ENCODE measurements at regions not wholly inside any gene's neighbourhood (a gene's known extent, or its start where the extent isn't known, plus 50 kb on each side); places are given as distances from the start of the nearest gene placed in this dataset.

DNA sequence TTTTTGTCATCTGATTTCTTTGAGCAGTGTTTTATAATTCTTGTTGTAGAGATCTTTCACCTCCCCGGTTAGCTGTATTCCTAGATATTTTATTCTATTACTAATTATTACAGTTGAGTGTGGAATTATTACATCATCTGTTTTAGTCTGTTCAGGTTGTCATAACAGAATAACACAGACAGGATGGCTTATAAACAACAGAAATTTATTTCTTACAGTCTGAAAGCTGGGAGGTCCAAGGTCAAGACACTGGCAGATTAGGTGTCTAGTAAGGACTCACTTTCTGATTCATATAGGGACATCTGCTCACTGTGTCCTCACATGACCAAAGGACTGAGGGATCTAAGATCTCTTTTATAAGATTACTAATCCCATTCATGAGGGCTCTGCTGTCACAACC lies 121.3 kb upstream of the THBS1 start:
- TF ChIP-seq, protein P1, sequence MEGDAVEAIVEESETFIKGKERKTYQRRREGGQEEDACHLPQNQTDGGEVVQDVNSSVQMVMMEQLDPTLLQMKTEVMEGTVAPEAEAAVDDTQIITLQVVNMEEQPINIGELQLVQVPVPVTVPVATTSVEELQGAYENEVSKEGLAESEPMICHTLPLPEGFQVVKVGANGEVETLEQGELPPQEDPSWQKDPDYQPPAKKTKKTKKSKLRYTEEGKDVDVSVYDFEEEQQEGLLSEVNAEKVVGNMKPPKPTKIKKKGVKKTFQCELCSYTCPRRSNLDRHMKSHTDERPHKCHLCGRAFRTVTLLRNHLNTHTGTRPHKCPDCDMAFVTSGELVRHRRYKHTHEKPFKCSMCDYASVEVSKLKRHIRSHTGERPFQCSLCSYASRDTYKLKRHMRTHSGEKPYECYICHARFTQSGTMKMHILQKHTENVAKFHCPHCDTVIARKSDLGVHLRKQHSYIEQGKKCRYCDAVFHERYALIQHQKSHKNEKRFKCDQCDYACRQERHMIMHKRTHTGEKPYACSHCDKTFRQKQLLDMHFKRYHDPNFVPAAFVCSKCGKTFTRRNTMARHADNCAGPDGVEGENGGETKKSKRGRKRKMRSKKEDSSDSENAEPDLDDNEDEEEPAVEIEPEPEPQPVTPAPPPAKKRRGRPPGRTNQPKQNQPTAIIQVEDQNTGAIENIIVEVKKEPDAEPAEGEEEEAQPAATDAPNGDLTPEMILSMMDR (conservative IDR thresholded peaks at IDR 0.05), result no peak
- peaks cover 3% of the 10 kb centered on the region for H3K36me3 Mint-ChIP-seq

DNA sequence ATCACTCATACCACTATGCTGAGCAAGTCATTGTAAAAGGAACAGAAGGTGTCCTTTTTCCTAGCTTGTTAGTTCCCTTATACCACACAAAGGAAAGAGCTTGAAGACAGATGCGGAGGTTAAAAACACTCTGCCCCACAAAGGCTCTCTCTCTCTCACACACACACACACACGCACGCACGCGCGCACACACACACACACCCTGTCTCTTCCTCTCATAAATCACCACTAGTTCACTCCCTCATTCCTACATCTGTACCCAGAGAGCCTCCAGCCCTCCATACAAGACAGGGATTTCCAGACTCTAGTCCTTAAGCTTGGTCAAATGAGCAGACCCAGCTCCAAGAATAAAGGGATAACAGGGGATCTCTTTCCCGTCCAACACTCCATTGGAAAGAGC lies 120.1 kb upstream of the THBS1 start:
- H3K9me3 Mint-ChIP-seq, result peaks cover 14% of the 10 kb centered on the region
- no peak overlapping the region for H3K4me3 Mint-ChIP-seq
- H3K4me1 Mint-ChIP-seq (ENCODE audit: unreplicated experiment), result peaks cover 6% of the 10 kb centered on the region
- no peak overlapping the region for H3K27ac Mint-ChIP-seq
- TF ChIP-seq, protein P1 (conservative IDR thresholded peaks at IDR 0.05), result no peak
- H3K27me3 Mint-ChIP-seq, result no peaks in the 10 kb centered on the region
- DNase-seq (ENCODE audit: extremely low spot score, unreplicated experiment), result no peak
- peaks cover 3% of the 10 kb centered on the region for H3K36me3 Mint-ChIP-seq

More for the DNA sequence above, 121.3 kb upstream of the THBS1 start:
- peaks cover 18% of the 10 kb centered on the region for H3K4me1 Mint-ChIP-seq (ENCODE audit: unreplicated experiment)
- H3K9me3 Mint-ChIP-seq, result peaks cover 14% of the 10 kb centered on the region
- DNase-seq (ENCODE audit: extremely low spot score, unreplicated experiment), result no peak
- no peak overlapping the region for H3K27ac Mint-ChIP-seq
- no peak overlapping the region for H3K4me3 Mint-ChIP-seq
- no peaks in the 10 kb centered on the region for H3K27me3 Mint-ChIP-seq

DNA sequence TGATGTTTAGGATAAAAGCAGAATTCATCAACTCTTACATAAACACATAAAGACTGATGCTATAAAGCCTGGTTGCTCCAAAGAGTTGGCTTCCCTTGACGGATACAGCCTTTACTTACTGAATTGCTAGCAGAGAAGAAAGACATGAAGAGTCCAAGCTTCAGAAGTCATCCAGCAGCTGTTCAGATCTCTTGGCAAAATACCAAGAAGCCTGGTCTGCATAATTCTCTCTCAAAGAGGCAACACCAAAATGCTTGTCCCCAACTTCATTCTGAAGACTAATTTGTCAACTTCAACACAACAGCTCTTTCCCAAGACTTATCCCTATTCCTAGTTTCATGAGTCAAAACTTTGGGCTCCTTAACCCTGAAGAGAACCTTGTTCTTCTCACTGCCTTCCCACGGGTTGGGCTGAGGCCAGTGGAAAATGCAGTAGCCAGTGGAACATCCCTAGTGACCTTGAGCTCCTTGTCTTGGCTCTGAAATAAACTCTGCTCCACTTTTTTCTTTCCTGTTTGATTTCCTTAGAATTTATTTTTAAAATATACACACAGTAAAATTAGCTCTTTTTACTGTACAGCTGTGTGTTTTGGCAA lies 119.2 kb upstream of the THBS1 start:
- Mint-ChIP-seq H3K4me3 (no peak overlapping the region), H3K36me3 (peaks cover 3% of the 10 kb centered on the region), H3K4me1 (ENCODE audit: unreplicated experiment) (no peaks in the 10 kb centered on the region), H3K27me3 (no peaks in the 10 kb centered on the region), H3K27ac (no peak overlapping the region), H3K9me3 (peaks cover 14% of the 10 kb centered on the region)
- no peak for DNase-seq (ENCODE audit: extremely low spot score, unreplicated experiment)
- TF ChIP-seq, protein P1 (conservative IDR thresholded peaks at IDR 0.05), result no peak

DNA sequence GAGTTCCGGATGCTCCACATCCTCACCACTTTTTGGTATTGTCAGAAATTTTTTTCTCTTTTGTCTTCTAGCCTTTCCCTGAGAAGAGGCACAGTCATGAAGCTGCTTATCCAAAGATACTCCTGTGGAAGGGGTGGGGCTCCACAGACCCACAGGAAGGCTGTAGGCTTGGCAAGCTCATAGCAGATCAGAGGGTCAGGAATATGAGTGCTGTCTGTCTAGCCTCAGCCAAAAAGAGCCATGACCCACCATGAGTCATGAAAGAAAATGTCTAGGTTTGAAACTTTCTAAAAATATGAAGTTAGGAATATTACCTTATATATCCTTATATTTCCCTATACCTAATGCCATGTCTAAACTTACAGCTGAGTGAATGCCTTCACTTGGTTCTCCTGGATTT lies 118.2 kb upstream of the THBS1 start:
- Mint-ChIP-seq H3K9me3 (peaks cover 14% of the 10 kb centered on the region), H3K4me1 (ENCODE audit: unreplicated experiment) (no peaks in the 10 kb centered on the region), H3K27ac (no peak overlapping the region), H3K36me3 (peaks cover 3% of the 10 kb centered on the region), H3K27me3 (no peaks in the 10 kb centered on the region), H3K4me3 (no peak overlapping the region)
- TF ChIP-seq, protein P1 (conservative IDR thresholded peaks at IDR 0.05), result no peak
- DNase-seq (ENCODE audit: extremely low spot score, unreplicated experiment), result no peak

DNA sequence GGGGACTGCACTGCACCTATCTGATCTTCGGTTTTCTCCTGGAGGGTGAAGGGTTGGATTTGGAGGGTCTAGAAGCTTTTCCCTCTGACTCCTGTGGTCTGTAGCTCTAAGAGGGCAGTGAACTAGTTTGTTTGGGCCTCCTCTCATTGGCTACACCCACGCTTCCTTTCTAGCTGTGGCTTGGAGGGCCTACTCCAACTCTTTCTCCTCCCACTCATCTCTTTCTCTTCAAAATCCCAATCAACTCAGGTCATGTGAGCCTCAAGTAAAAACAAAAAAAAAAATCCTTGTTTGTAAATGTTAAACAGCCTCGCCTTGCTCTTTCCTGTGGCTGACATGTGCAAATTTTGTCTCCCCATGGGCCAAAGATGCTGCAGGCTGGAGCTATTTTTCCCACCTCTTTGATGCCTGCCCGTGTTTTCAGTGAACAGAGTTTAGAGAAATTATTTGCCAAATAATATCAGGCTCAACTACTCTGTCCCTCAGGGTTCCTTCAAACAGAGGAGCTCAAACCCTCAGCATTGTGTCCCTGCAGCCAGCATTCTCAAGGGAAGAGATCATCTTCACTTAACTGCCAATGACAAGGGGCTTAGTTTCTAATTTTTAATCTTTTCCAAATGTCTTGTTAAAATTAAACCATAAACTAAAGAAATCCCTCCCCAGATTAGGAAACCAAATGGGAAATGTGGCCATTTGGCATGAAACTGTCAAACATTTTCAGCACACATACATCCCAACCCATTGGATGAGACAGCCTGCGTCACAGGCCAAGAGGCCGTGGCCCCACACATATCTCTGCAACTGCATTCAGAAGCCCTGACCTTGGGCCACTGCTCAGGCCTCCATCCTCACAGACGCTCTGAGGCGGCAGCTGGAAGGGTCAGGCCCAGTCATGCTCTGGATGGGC lies 114.8 kb upstream of the THBS1 start:
- H3K27me3 Mint-ChIP-seq, result no peaks in the 10 kb centered on the region
- TF ChIP-seq, protein P1 (conservative IDR thresholded peaks at IDR 0.05), result no peak

More for the DNA sequence above, 114.8 kb upstream of the THBS1 start:
- Mint-ChIP-seq H3K27ac (no peak overlapping the region), H3K36me3 (peaks cover 6% of the 10 kb centered on the region), H3K4me1 (ENCODE audit: unreplicated experiment) (no peaks in the 10 kb centered on the region), H3K4me3 (no peak overlapping the region), H3K9me3 (peaks cover 13% of the 10 kb centered on the region)
- DNase-seq (ENCODE audit: extremely low spot score, unreplicated experiment), result no peak
